ENCODE measurements at regions not wholly inside any gene's neighbourhood (a gene's known extent, or its start where the extent isn't known, plus 50 kb on each side); places are given as distances from the start of the nearest gene placed in this dataset.

DNA sequence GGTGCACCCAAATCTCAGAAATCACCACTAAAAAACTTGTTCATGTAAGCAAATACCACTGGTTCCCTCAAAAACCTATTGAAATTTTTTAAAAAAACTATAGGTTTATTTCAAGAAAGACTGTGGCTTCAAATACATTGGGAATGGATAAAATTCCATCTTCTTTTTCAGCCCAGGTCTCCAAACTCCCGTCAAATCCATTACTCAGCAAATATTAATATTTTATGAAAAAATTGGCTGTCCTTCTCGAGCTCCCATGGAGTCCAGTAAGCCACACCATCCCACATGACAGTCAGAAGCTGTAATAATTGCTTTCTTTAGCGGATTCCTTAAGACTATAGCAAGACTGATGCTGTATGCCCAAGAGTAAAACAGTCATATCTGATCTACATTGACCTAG lies 204.4 kb upstream of the DOK6 start:
- TF ChIP-seq POLR2A (IDR thresholded peaks at IDR 0.05; ENCODE audit: low read depth, low read length) = no peak
- TF ChIP-seq, protein P1, sequence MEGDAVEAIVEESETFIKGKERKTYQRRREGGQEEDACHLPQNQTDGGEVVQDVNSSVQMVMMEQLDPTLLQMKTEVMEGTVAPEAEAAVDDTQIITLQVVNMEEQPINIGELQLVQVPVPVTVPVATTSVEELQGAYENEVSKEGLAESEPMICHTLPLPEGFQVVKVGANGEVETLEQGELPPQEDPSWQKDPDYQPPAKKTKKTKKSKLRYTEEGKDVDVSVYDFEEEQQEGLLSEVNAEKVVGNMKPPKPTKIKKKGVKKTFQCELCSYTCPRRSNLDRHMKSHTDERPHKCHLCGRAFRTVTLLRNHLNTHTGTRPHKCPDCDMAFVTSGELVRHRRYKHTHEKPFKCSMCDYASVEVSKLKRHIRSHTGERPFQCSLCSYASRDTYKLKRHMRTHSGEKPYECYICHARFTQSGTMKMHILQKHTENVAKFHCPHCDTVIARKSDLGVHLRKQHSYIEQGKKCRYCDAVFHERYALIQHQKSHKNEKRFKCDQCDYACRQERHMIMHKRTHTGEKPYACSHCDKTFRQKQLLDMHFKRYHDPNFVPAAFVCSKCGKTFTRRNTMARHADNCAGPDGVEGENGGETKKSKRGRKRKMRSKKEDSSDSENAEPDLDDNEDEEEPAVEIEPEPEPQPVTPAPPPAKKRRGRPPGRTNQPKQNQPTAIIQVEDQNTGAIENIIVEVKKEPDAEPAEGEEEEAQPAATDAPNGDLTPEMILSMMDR (conservative IDR thresholded peaks at IDR 0.05; ENCODE audit: low read depth, low read length) = no peak
- TF ChIP-seq CEBPB (IDR thresholded peaks at IDR 0.05; ENCODE audit: low read depth, low read length) = no peak
- TF ChIP-seq RAD21 (IDR thresholded peaks at IDR 0.05; ENCODE audit: low read length) = no peak
- TF ChIP-seq MAFK (IDR thresholded peaks at IDR 0.05; ENCODE audit: low read depth, low read length) = peak; percentile 84
- TF ChIP-seq BHLHE40 (IDR thresholded peaks at IDR 0.05; ENCODE audit: low read depth, low read length) = no peak
- TF ChIP-seq MAZ (IDR thresholded peaks at IDR 0.05; ENCODE audit: borderline replicate concordance, low read depth, low read length) = no peak
